WERI-Rb-1 (cell line): ENCODE measurements at regions not wholly inside any gene's neighbourhood (a gene's known extent, or its start where the extent isn't known, plus 50 kb on each side); places are given as distances from the start of the nearest gene placed in this dataset.
"Not testable (repeated sequence)": the region's sequence is repeated elsewhere in the genome, so short reads cannot be mapped to it uniquely, and the experiment has no call there.

Experiments used
- DNase-seq: peaks from one replicate; pipeline ENCODE4 v3.0.0-alpha.2; 2020
- H3K27ac ChIP-seq: fragments of 250-450 bp; sonication (Bioruptor Pico); 2 replicates; pipeline ENCODE4 v1.5.1; 2020; ENCODE audit warnings: mild to moderate bottlenecking, moderate library complexity
- H3K27me3 ChIP-seq: fragments of 250-450 bp; sonication (Bioruptor Pico); 2 replicates; pipeline ENCODE4 v1.5.1; 2021; ENCODE audit warnings: mild to moderate bottlenecking, low read depth, moderate library complexity; ENCODE audit not compliant: insufficient read depth, severe bottlenecking
- H3K36me3 ChIP-seq: fragments of 250-450 bp; sonication (Bioruptor Pico); 2 replicates; pipeline ENCODE4 v1.5.1; 2020; ENCODE audit warnings: mild to moderate bottlenecking, moderate library complexity
- H3K4me3 ChIP-seq: 2 replicates; pipeline ENCODE4 v1.5.1; 2011; ENCODE audit warnings: low read depth, mild to moderate bottlenecking, control low read depth, low read length
- H3K9me3 ChIP-seq: fragments of 250-450 bp; sonication (Bioruptor Pico); 2 replicates; pipeline ENCODE4 v1.5.1; 2021; ENCODE audit warnings: mild to moderate bottlenecking, moderate library complexity; ENCODE audit not compliant: severe bottlenecking
- TF ChIP-seq, protein P1 (sequence below): IDR thresholded peaks from 2 replicates; pipeline ENCODE4 v1.5.1; 2011; ENCODE audit warnings: low read depth, mild to moderate bottlenecking, control low read depth, inconsistent platforms, low read length

DNA sequence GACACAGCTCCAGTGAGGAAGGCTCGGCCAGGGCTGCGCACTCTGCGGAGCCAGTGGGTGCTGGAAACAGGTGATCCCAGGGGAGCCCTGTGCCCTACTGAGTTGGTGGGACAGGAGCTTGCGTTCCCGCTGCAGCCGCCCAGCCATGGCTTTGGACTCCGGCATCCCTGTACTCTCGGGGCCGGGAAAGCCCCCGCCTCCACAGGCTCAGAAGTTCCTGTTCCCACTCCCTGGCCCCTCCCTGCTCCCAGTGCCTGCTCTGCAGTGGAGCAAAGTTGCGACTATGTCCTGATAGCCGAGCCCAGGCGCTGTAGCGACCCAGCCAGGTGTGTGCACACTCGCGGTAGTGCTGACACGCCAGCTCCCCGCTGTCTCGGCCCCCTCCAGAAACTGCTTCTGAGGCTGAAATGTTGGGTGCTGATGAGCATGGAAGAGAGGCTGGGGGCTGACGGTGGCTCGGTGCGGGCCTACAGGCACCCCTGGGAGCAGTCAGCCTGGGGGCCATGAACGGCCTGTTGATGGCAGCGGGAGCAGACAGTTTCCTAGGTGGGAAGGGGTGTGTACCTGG, 344.6 kb upstream of the MGAT4C start:
- no peak overlapping the region for H3K27ac ChIP-seq
- no peak overlapping the region for H3K4me3 ChIP-seq
- H3K9me3 ChIP-seq = no peaks in the 10 kb centered on the region
- TF ChIP-seq, protein P1, sequence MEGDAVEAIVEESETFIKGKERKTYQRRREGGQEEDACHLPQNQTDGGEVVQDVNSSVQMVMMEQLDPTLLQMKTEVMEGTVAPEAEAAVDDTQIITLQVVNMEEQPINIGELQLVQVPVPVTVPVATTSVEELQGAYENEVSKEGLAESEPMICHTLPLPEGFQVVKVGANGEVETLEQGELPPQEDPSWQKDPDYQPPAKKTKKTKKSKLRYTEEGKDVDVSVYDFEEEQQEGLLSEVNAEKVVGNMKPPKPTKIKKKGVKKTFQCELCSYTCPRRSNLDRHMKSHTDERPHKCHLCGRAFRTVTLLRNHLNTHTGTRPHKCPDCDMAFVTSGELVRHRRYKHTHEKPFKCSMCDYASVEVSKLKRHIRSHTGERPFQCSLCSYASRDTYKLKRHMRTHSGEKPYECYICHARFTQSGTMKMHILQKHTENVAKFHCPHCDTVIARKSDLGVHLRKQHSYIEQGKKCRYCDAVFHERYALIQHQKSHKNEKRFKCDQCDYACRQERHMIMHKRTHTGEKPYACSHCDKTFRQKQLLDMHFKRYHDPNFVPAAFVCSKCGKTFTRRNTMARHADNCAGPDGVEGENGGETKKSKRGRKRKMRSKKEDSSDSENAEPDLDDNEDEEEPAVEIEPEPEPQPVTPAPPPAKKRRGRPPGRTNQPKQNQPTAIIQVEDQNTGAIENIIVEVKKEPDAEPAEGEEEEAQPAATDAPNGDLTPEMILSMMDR = no peak
- DNase-seq = no peak
- no peaks in the 10 kb centered on the region for H3K27me3 ChIP-seq
- H3K36me3 ChIP-seq = no peaks in the 10 kb centered on the region

DNA sequence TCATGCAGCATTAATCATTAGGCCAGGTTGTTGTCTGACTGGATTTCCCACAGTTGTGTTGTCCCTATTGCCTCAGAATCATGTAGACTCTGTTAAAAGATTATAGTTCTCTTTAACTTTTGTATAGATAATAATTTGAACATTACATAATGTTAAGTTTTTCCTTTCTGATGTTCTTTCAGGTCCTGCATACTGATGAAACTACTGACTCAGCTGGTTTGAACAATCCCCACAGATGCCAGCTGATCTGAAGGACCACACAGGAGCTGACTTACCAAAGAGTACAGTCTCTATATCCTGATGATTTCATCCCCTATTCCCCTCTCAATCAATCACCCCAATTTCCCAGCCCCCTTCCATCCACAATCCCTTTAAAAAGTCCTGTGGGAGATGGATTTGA, 341.2 kb upstream of the MGAT4C start:
- no peak overlapping the region for H3K4me3 ChIP-seq
- H3K27me3 ChIP-seq = no peaks in the 10 kb centered on the region
- no peaks in the 10 kb centered on the region for H3K36me3 ChIP-seq
- TF ChIP-seq, protein P1 = no peak
- H3K9me3 ChIP-seq = no peaks in the 10 kb centered on the region
- no peak overlapping the region for H3K27ac ChIP-seq
- DNase-seq = no peak

DNA sequence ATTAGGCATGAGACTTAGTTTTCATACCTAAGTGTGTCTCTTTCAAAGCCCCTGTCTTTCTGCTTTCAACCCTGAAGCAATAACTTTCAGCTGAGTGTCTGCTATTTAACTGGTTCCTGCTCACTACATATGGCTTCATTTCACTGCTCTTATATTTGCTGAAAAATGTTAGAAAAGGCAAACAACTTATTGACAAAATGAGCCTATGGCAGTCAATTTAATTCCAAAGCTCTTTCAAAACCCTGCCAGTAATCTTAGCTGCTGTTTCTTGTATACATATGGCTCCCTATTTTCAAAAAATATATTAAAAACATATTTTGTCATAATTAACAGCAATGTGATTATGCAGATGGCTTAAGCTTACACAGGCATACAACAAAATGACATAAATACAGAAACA, 334.1 kb upstream of the MGAT4C start:
- Histone ChIP-seq H3K27ac (no peak overlapping the region), H3K4me3 (no peak overlapping the region), H3K9me3 (no peaks in the 10 kb centered on the region), H3K27me3 (no peaks in the 10 kb centered on the region), H3K36me3 (no peaks in the 10 kb centered on the region)
- TF ChIP-seq, protein P1 = no peak
- DNase-seq = no peak

DNA sequence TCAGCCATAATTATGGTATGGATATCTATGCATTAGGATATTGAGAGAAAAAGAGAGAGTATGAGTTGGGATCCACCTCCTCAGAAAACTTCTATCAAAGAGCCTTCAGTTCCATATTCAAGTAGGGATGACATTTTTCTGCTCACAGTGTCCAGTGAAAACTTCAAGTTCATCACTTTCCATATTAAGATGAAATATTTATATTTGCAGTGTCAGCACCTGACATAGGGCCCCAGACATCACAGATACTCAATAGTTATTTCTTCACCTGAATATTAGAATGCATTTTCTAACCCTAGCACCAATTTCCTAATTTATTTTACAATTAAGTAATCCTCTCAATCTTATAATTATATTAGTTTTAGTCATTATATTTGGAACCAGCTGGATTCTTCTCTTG, 318.0 kb upstream of the MGAT4C start:
- no peak overlapping the region for H3K4me3 ChIP-seq
- H3K27me3 ChIP-seq = no peaks in the 10 kb centered on the region
- no peaks in the 10 kb centered on the region for H3K36me3 ChIP-seq
- TF ChIP-seq, protein P1 = no peak
- H3K9me3 ChIP-seq = no peaks in the 10 kb centered on the region
- no peak for DNase-seq
- no peak overlapping the region for H3K27ac ChIP-seq

DNA sequence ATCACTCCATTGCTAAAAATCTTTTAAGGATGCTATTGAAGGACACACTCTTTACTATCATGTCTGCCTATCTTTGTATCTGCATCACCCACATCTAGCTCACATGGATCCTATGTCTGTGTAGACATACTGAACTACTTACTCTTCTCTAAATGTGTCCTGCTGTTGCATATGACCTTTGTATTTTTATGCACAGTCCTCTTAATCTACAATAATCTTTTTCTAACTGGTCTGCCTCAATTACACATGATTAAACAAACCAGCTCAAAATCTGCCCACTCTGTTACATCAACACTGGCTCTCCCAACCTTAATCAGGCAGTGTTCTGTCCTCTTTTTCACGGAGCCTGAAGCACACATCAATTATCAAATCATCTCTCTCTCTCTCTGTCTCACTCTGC, 316.3 kb upstream of the MGAT4C start:
- H3K27ac ChIP-seq = no peak overlapping the region
- no peaks in the 10 kb centered on the region for H3K9me3 ChIP-seq
- H3K36me3 ChIP-seq = no peaks in the 10 kb centered on the region
- H3K4me3 ChIP-seq = no peak overlapping the region
- no peak for DNase-seq
- TF ChIP-seq, protein P1 = no peak
- no peaks in the 10 kb centered on the region for H3K27me3 ChIP-seq

DNA sequence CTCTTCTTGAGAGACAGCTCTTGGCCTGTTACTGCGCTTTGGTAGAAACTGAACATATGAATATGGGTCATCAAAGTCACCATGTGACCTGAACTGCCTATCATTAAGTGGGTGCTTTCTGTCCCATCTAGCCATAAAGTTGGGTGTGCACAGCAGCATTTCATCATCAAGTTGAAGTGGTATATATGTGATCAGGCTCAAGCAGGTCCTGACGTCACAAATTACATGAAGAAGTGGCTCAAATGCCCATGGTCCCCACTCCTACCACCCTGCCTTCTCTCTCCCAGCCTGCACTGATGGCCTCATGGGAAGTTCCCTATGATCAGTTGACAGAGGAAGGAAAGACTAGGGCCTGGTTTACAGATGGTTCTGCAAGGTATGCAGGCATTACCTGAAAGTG, 308.8 kb upstream of the MGAT4C start:
- Histone ChIP-seq H3K27me3 (no peaks in the 10 kb centered on the region), H3K9me3 (no peaks in the 10 kb centered on the region), H3K27ac (no peak overlapping the region)

DNA sequence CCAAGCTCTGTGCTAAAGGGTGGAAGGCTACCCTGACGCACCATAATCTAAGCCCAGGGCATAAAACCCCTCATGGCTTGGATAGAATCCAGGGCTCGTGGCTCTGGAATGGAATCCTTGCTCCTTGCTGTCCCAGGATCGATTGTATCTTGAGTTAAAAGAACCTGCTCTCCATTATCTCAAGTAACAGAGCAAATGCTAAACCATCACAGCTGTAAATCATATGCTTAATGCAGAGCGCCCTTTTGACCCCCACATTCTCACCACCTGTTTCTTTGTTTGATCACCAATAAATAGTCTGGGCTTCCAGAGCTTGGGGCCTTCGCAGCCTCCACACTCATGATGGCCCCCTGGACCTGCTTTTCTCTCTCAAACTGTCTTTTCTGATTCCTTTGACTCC, 299.3 kb upstream of the MGAT4C start:
- H3K27me3 ChIP-seq, H3K9me3 ChIP-seq, H3K36me3 ChIP-seq, H3K27ac ChIP-seq, DNase-seq, H3K4me3 ChIP-seq: not testable (repeated sequence)

More for the DNA sequence above, 308.8 kb upstream of the MGAT4C start:
- Histone ChIP-seq H3K36me3 (no peaks in the 10 kb centered on the region), H3K4me3 (no peak overlapping the region)
- TF ChIP-seq, protein P1 = no peak
- no peak for DNase-seq
